Activated T-helper 1 cell treated with anti-CD3 and anti-CD28 coated beads, Interleukin-12 subunit alpha, Interleukin-12 subunit beta, Interleukin-2, Interleukin-4 antibody, amounts not matched to agents 30 ng/mL and 10 ng/mL and 1 ng/mL, durations not matched to agents 14 hours and 24 hours and 36 hours (primary cell): ENCODE measurements at regions not wholly inside any gene's neighbourhood (a gene's known extent, or its start where the extent isn't known, plus 50 kb on each side); places are given as distances from the start of the nearest gene placed in this dataset.

Source experiments
- DNase-seq: peaks from one replicate; pipeline ENCODE4 v3.0.0; 2021; ENCODE audit warnings: low spot score
- H3K27ac Mint-ChIP-seq: one replicate; pipeline ENCODE4 v1.8.0; 2021; ENCODE audit warnings: mild to moderate bottlenecking, mixed read lengths
- H3K27me3 Mint-ChIP-seq: one replicate; pipeline ENCODE4 v1.8.0; 2022; ENCODE audit warnings: mild to moderate bottlenecking, moderate library complexity, mixed read lengths; ENCODE audit not compliant: insufficient read depth
- H3K36me3 Mint-ChIP-seq: one replicate; pipeline ENCODE4 v1.8.0; 2021; ENCODE audit warnings: low read depth, mixed read lengths
- H3K4me1 Mint-ChIP-seq: one replicate; pipeline ENCODE4 v1.8.0; 2021; ENCODE audit warnings: low read depth, mixed read lengths
- H3K4me3 Mint-ChIP-seq: one replicate; pipeline ENCODE4 v1.8.0; 2021; ENCODE audit warnings: mild to moderate bottlenecking, moderate library complexity, mixed read lengths
- H3K9me3 Mint-ChIP-seq: one replicate; pipeline ENCODE4 v1.8.0; 2021; ENCODE audit warnings: mixed read lengths
- intact Hi-C: fragments of 100-400 bp; cut with micrococcal nuclease; formaldehyde crosslinking; loops from one replicate; pipeline ENCODE4 v1.15.1; 2024

DNA sequence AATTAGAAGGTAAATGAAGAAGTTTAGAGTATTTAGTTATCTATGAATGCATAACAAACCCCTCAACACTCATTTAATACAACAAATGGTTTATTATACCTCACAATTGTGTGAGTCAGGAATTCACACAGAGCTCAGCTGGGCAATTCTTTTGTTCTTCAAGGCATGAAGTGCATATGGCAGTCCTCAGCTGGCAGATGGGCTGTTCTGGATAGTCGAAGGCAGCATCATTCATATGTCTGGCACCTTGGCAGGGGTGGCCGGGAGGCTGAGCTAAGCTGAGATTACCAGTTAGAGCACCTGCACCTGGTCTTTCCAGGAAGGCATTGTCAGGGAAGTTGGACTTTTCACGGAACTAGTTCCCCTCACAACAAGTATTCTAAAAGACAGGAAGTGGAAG lies 286.2 kb upstream of the DUSP10 start:
- no peak overlapping the region for H3K4me3 Mint-ChIP-seq

GRCh38 chr1:222026280-222026679 lies 284.4 kb upstream of the DUSP10 start:
- no peak overlapping the region for H3K4me3 Mint-ChIP-seq
- H3K9me3 Mint-ChIP-seq, result no peaks in the 10 kb centered on the region
- H3K27me3 Mint-ChIP-seq, result no peaks in the 10 kb centered on the region
- H3K27ac Mint-ChIP-seq, result no peak overlapping the region
- no peak for DNase-seq
- no peaks in the 10 kb centered on the region for H3K4me1 Mint-ChIP-seq
- no peaks in the 10 kb centered on the region for H3K36me3 Mint-ChIP-seq
- intact Hi-C loops, result no loop called here

More for the DNA sequence above, 286.2 kb upstream of the DUSP10 start:
- no peaks in the 10 kb centered on the region for H3K4me1 Mint-ChIP-seq
- intact Hi-C loops, result no loop called here
- no peaks in the 10 kb centered on the region for H3K36me3 Mint-ChIP-seq
- no peak for DNase-seq
- H3K27me3 Mint-ChIP-seq, result peaks cover 2% of the 10 kb centered on the region
- H3K27ac Mint-ChIP-seq, result no peak overlapping the region
- no peaks in the 10 kb centered on the region for H3K9me3 Mint-ChIP-seq

- DNase-seq, result no peak
- H3K27ac Mint-ChIP-seq, result no peak overlapping the region
- H3K4me3 Mint-ChIP-seq, result no peak overlapping the region
- intact Hi-C loops, result no loop called here
- H3K9me3 Mint-ChIP-seq, result no peaks in the 10 kb centered on the region
- H3K27me3 Mint-ChIP-seq, result peaks cover 6% of the 10 kb centered on the region
- H3K36me3 Mint-ChIP-seq, result no peaks in the 10 kb centered on the region
- H3K4me1 Mint-ChIP-seq, result no peaks in the 10 kb centered on the region
Observed at GRCh38 chr1:222023025-222023424, 281.1 kb upstream of the DUSP10 start.

- Mint-ChIP-seq H3K27ac (no peak overlapping the region), H3K36me3 (no peaks in the 10 kb centered on the region), H3K4me3 (no peak overlapping the region), H3K9me3 (no peaks in the 10 kb centered on the region), H3K4me1 (no peaks in the 10 kb centered on the region), H3K27me3 (peaks cover 6% of the 10 kb centered on the region)
- no peak for DNase-seq
- intact Hi-C loops, result no loop called here
Observed at GRCh38 chr1:222021129-222021528, 279.2 kb upstream of the DUSP10 start.

DNA sequence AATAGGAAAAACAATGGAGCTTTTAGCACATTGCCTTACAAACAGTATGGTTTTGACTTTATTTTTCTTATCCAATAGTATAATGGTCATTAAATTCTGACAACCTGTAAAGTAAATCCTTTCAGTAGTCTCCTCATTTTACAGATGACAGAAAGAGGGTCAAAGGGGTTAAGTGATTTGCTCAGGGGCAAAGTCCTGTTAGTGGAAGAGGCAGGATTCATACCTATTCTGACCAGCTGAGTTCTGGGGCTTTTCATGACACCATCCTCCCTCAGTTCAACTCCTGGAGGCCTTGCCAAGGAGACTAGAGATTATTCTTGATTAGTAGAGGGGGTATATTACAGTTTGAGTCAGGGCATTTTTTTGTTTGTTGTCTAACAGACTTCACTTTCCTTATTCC lies 278.7 kb upstream of the DUSP10 start:
- H3K27ac Mint-ChIP-seq, result no peak overlapping the region
- H3K36me3 Mint-ChIP-seq, result no peaks in the 10 kb centered on the region
- peaks cover 4% of the 10 kb centered on the region for H3K9me3 Mint-ChIP-seq
- H3K4me3 Mint-ChIP-seq, result no peak overlapping the region
- peaks cover 6% of the 10 kb centered on the region for H3K27me3 Mint-ChIP-seq
- DNase-seq, result no peak
- intact Hi-C loops, result no loop called here
- no peaks in the 10 kb centered on the region for H3K4me1 Mint-ChIP-seq

DNA sequence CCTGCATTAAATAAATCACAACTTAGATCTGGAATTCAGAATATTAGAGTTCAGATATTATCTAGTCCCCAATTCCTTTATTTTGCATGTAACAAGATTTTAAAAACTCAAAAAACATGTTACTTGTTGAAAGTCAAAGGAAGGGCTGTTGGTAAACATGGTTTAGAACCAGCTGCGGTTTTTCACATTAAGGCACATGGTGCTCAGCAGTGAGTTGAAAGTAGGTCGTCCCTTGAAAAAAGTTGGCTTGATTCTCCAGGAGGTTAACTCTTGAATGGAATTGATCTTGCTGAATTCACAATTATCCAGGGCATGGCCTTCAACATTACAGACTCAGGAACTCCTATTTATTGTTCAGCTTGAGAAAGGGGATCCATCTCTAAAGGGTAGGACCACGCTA lies 277.1 kb upstream of the DUSP10 start:
- no peak overlapping the region for H3K4me3 Mint-ChIP-seq
- intact Hi-C loops, result no loop called here

GRCh38 chr1:222018041-222018440 lies 276.2 kb upstream of the DUSP10 start:
- H3K4me1 Mint-ChIP-seq, result no peaks in the 10 kb centered on the region
- H3K27me3 Mint-ChIP-seq, result peaks cover 12% of the 10 kb centered on the region
- intact Hi-C loops, result no loop called here
- H3K27ac Mint-ChIP-seq, result no peak overlapping the region
- H3K4me3 Mint-ChIP-seq, result no peak overlapping the region
- H3K9me3 Mint-ChIP-seq, result peaks cover 4% of the 10 kb centered on the region
- no peak for DNase-seq
- no peaks in the 10 kb centered on the region for H3K36me3 Mint-ChIP-seq

More for the DNA sequence above, 277.1 kb upstream of the DUSP10 start:
- Mint-ChIP-seq H3K9me3 (peaks cover 4% of the 10 kb centered on the region), H3K27me3 (peaks cover 6% of the 10 kb centered on the region), H3K4me1 (no peaks in the 10 kb centered on the region), H3K27ac (no peak overlapping the region), H3K36me3 (no peaks in the 10 kb centered on the region)
- DNase-seq, result no peak

- H3K27ac Mint-ChIP-seq, result no peak overlapping the region
- DNase-seq, result no peak
- H3K36me3 Mint-ChIP-seq, result no peaks in the 10 kb centered on the region
- H3K4me1 Mint-ChIP-seq, result no peaks in the 10 kb centered on the region
- H3K4me3 Mint-ChIP-seq, result no peak overlapping the region
- H3K27me3 Mint-ChIP-seq, result peaks cover 20% of the 10 kb centered on the region
- intact Hi-C loops, result no loop called here
- H3K9me3 Mint-ChIP-seq, result peaks cover 4% of the 10 kb centered on the region
Observed at GRCh38 chr1:222015686-222016085, 273.8 kb upstream of the DUSP10 start.

- intact Hi-C loops, result loop anchor here (5.0 kb wide), 1 partner anchor 472 kb away; no protein-coding TSS in a partner anchor
- peaks cover 4% of the 10 kb centered on the region for H3K9me3 Mint-ChIP-seq
- H3K36me3 Mint-ChIP-seq, result no peaks in the 10 kb centered on the region
- H3K4me1 Mint-ChIP-seq, result peaks cover 2% of the 10 kb centered on the region
- DNase-seq, result no peak
- no peak overlapping the region for H3K4me3 Mint-ChIP-seq
- H3K27me3 Mint-ChIP-seq, result peaks cover 15% of the 10 kb centered on the region
- no peak overlapping the region for H3K27ac Mint-ChIP-seq
Observed at GRCh38 chr1:222014001-222014400, 272.1 kb upstream of the DUSP10 start.

- intact Hi-C loops, result loop anchor here (5.0 kb wide), 1 partner anchor 471 kb away; no protein-coding TSS in a partner anchor
- no peaks in the 10 kb centered on the region for H3K36me3 Mint-ChIP-seq
- H3K27me3 Mint-ChIP-seq, result peaks cover 15% of the 10 kb centered on the region
- no peak for DNase-seq
- peaks cover 4% of the 10 kb centered on the region for H3K4me1 Mint-ChIP-seq
- H3K4me3 Mint-ChIP-seq, result no peak overlapping the region
- peaks cover 4% of the 10 kb centered on the region for H3K9me3 Mint-ChIP-seq
- no peak overlapping the region for H3K27ac Mint-ChIP-seq
Observed at GRCh38 chr1:222012816-222013215, 270.9 kb upstream of the DUSP10 start.

DNA sequence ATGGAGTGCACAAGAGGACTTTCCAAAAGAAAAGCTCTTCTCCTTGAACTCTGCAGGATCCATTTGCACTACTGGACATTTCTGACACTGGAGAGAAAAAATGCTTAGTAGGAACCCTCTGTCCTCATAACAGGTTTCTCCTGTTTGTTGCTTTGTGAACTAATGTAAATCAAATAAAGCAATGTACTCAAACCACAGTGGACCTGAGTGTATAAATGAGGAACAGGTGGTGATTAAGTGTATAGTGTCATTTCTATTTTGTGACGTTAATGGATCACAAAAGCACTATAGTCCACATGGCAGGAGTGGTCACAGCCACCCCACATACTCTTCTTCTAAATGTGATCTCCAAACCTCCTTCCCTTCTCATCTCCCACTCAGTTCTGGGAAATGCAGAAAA lies 268.4 kb upstream of the DUSP10 start:
- Mint-ChIP-seq H3K4me1 (peaks cover 4% of the 10 kb centered on the region), H3K27me3 (peaks cover 16% of the 10 kb centered on the region), H3K4me3 (no peak overlapping the region), H3K27ac (no peak overlapping the region), H3K9me3 (no peaks in the 10 kb centered on the region), H3K36me3 (no peaks in the 10 kb centered on the region)
- intact Hi-C loops, result loop anchor here (5.0 kb wide), 1 partner anchor 468 kb away; no protein-coding TSS in a partner anchor
- DNase-seq, result no peak

DNA sequence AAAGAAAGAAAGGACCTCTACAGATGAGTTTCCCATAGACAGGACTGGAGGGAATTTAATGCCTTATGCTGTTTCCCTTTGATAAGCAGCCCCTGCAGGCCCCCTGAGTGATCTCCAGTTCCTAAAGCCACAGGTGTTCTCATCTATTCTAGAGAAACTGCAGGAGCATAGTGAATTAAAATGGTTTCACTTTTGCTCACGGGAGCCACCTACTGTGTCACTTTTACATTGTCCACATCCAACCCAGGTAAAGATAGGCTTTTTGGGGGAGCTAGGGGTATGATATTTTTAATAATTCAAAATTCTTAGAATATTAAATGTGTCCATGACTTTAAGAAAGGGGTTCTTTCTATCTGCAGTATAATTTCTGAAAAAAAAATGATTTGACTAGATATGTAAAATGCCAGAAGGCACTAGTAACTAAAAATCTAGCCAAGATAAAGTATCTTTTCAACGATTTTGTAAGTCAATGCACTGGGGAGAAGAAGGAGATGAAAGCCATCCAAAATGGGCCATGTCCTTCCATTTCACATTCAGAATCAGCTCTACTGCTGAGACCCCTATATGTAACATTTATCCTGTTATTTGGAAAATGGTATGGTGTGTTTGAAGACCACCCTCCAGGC lies 267.3 kb upstream of the DUSP10 start:
- intact Hi-C loops, result loop anchor here (2.0 kb wide), 3 partner anchors 16 to 530 kb away; partner anchors contain the start of gene DUSP10
- DNase-seq, result peak; percentile 10

GRCh38 chr1:222006715-222007114 lies 264.8 kb upstream of the DUSP10 start:
- no peak overlapping the region for H3K4me3 Mint-ChIP-seq
- no peaks in the 10 kb centered on the region for H3K9me3 Mint-ChIP-seq
- peaks cover 7% of the 10 kb centered on the region for H3K27me3 Mint-ChIP-seq
- no peaks in the 10 kb centered on the region for H3K36me3 Mint-ChIP-seq
- peaks cover 4% of the 10 kb centered on the region for H3K4me1 Mint-ChIP-seq
- no peak for DNase-seq
- intact Hi-C loops, result no loop called here
- H3K27ac Mint-ChIP-seq, result no peak overlapping the region

More for the DNA sequence above, 267.3 kb upstream of the DUSP10 start:
- H3K4me1 Mint-ChIP-seq, result peaks cover 4% of the 10 kb centered on the region
- H3K27ac Mint-ChIP-seq, result no peak overlapping the region
- peaks cover 18% of the 10 kb centered on the region for H3K27me3 Mint-ChIP-seq
- no peaks in the 10 kb centered on the region for H3K36me3 Mint-ChIP-seq
- H3K4me3 Mint-ChIP-seq, result no peak overlapping the region
- H3K9me3 Mint-ChIP-seq, result no peaks in the 10 kb centered on the region

- Mint-ChIP-seq H3K9me3 (no peaks in the 10 kb centered on the region), H3K4me1 (peaks cover 4% of the 10 kb centered on the region), H3K27me3 (peaks cover 4% of the 10 kb centered on the region), H3K27ac (no peak overlapping the region), H3K4me3 (no peak overlapping the region), H3K36me3 (no peaks in the 10 kb centered on the region)
- DNase-seq, result no peak
- intact Hi-C loops, result no loop called here
Observed at GRCh38 chr1:222004784-222005183, 262.9 kb upstream of the DUSP10 start.
